Stimulated activated CD4-positive, alpha-beta T cell treated with anti-CD3 and anti-CD28 coated beads, Interleukin-2, amount 100 ng/mL, for 24 hours (primary cell): ENCODE measurements at regions not wholly inside any gene's neighbourhood (a gene's known extent, or its start where the extent isn't known, plus 50 kb on each side); places are given as distances from the start of the nearest gene placed in this dataset.
"Not testable (repeated sequence)": the region's sequence is repeated elsewhere in the genome, so short reads cannot be mapped to it uniquely, and the experiment has no call there.

Experiments used
- DNase-seq, 2 donors: peaks; one replicate each; pipeline ENCODE4 v3.0.0-alpha.2; 2020

DNA sequence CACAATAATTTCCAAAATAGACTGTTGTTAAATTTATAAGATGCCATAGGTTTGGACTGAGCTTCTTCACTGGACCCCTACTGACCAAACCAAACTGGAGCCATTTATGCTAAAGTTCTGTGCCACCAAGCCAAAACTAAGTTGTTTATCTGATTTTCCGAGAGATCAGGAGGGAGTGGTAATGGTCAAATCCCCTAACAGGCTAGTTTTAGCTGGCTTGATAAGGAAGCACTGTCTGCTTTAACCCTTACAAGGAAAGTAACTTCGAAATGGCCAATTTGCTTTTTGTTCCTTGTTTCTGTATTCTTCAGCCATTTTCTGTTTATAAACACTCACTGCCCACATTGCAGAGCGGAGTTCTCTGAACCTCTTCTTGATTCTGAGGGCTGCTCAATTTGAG lies 246.8 kb upstream of the TUT7 start:
- DNase-seq: no peak

DNA sequence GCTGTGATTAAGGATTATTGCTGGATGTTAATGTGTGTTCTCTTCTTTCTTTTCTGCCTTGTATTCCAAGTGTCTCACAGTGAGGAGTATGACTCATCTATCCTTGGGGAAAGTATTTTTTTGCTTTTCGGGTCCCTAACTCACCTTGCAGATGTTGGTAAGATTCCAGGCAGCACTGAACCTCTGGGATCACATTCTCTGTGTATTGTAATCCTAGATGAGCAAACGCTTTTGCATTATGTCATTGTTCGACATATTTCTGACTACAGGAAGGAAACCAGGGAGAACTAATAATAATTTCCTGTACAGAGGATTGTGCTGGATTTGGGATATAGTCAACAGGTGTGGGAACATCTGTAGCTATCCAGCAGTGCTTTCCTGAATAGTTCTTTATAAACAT lies 246.1 kb upstream of the TUT7 start:
- DNase-seq: no peak

DNA sequence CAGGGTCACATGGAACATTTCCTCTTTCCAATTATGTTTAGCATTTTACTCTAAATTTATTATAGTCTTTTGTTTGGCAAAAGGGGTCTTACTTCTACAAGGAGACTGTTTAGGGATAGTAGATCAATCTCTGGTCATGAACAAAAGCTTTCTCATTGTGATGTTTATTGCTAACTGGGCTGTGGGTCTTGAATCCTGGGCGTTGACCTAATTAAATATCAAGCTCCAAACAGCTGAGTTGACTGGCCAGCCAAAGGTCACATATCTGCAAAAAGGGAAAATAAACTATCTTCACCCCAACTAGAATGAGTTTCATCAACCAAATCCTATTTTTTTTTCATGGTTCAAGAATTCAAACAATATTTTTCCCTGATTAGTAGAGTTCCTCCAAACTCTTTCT lies 245.4 kb upstream of the TUT7 start:
- DNase-seq: no peak

DNA sequence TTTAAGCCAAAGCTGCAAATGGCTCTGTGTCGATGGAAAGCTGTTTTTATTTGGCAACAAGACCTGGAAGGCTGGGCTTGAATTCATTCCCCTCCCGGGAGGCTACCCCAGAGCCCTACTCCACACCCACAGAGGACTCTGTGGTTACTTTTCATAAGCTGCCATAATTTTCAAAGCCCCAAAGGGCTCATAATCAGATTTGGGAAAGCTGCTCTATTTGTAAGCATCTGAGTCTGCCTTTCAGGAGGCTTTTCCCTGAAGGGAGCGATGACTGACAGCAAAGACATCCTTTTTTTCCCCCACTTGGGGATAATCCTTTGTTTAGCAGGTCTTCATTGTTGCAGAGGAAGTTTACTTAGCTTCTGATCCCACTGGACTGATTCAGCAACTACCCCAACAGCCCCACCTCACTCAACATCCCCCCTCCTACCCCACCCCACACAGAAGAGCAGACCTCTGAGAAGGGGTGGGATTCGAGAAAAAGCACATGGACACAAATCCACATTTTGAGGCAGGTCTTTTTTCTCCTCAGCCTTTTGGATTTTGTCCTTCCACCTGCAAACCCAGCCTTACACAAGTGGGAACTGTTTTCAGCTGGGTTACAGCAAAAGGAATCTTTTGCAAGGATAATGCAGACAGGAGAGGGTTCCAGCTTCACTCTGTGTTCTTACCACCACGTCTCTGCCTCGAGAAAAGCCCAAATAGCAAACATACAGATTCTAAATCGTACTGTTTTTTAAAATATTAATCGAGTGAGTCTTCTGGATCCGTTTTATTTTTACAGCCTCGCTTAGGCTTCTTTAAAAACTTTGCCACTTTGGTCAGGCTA lies 244.4 kb upstream of the TUT7 start:
- no peak for DNase-seq

DNA sequence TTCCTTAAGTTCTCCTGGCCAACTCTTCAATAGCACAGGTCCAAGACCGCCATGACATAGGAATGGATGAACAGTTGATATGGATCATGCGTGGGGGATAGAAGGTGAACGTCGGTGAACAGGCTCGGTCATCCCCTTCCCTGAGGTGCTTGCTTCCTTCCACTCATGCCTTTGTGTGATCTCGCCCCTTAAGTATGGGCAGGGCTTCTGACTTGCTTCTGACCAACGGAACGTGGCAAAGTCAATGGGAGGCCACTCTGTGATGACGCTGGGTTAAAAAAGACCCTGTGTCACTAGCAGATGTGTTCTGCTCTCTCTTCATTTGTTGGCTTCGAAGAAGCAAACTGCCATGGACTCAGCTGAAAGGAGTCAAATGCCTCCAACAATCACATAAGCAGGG lies 240.5 kb upstream of the TUT7 start:
- no peak for DNase-seq

DNA sequence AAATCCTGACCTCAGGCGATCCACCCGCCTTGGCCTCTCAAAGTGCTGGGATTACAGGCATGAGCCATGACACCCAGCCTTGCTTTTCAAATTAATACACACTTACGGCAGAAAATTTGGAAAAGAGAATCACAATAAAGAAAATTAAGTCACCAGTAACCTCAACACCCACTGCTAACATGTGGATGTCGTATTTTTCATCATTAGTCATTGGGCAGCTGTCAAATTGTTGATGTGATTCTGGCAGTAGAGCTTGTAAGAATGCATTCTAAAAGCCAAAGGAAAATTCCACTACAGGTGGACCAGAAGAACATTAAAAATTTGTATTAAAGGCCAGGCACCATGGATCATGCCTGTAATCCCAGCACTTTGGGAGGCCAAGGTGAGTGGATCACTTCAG lies 237.3 kb upstream of the TUT7 start:
- DNase-seq: no peak

DNA sequence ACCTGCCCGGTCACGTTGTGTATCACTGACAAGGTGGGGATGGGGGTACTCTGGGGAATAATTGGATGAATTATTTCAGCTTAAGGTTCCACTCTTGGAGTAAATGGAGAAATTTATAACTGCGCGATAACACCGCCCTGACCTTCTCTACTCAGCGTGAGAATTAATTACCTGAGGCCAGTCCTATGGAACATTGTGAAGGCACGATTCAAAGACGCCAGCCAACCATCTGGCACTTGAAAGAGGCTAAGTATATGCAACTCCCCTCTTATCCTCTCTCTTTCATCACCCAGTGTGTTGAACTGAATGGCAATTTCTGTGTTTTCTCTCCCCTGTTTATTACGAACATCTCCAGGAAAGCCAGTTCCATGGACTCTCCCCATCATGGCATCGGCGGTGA lies 235.5 kb upstream of the TUT7 start:
- no peak for DNase-seq

DNA sequence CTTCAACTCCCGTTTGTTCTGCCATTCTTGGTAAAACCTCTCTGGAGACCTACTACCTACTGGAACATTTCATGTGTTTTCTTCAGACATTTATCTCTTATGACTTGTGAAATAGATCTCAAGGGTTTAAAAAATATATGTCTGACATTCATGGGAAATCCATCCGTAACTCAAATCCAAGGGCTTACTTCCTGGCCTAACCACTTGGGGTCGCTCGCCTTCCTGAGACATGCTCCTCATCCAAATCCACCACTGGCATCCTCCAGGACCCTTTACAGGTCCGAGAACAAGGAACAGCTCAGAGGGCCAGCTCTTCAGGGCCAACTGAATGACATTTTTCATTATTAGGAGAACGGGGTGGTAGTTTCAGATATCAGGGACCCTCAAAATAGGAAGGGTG lies 235.1 kb upstream of the TUT7 start:
- DNase-seq: no peak

DNA sequence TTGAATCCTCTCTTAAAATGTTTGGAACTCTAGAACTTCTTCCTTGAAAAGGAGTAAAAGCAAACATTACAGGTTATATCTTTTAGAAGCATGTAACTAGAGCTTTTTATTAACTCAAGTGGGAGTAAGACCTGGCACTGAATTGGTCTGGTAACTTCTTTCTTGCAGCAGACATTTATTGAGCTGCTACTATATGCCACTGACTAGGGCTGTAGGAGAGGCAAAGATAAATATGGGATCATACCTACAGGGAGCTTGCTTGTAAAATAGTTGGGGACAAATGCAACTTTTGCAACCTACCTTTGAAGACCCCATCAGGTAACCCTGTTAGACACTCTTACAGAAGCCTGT lies 231.9 kb upstream of the TUT7 start:
- DNase-seq: no peak

DNA sequence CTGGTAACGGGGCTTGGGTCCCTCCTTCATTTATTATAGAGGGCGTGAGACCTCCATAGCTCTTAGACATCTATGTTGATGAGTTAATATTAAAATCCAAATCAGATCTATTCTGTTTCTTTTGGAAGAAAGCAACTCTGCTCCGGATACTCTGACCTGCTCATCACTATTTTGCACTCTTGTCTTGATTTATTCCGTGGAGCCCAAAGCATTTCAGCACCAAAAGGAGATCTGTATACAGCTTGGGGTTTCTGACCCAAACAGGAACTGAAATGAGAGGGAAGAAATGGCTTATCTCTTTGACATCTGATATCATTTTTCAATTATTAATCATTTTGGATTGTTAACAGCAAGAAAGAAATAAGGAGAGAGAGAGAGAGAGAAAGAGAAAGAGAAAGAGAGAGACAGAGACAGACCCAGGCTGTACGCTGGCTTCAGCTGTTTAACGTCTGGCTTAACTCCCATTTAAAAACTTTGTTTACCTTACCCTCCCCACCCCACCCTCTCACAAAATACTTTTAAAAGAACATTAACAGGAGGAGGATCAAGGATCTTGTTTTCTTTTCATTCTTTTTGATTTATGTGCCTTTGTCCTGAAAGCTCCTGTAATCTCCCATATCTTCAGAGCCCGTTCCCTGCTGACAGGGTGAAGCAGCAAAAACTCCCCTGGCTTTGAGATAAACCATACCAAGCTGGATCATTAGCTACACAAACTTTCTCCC lies 231.4 kb upstream of the TUT7 start:
- no peak for DNase-seq

DNA sequence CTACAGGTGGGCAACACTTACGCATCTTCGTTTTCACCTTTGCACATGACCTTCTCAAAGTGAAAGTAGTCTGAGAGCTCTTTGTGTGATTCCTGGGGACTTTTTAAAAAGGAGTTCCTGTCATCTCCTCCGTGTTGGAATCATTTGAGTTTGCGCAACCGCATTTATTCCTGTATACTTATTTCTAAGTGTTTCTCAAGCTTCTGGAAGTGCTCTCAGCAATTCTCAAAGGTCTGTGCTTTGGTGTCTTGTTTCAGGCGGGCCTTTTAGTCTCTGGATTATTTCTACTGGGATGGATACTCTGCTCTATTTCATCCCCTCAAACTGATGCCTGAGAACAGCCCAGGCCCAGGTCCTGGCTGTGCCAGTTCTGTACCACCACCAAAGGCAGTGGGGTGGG lies 226.5 kb upstream of the TUT7 start:
- DNase-seq: no peak

DNA sequence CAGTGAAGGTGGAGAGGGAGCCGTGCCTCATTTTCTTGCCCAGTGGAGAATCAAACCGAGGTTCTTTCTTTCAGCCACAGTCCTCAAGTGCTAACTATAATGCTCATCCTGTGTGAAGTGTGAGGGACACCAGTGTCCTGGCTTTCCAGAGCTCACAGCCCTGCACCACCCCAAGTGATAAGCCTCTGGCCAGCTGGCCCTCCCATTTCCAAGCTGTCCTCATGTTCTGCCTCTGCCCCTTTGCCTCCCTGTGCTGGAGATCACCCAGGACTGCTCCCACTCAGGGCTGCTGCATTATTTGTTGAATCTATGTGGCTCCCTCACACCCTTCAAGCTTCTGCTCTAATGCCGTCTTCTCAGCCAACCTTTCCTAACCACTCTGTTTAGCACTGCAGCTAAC lies 224.5 kb upstream of the TUT7 start:
- no peak for DNase-seq

DNA sequence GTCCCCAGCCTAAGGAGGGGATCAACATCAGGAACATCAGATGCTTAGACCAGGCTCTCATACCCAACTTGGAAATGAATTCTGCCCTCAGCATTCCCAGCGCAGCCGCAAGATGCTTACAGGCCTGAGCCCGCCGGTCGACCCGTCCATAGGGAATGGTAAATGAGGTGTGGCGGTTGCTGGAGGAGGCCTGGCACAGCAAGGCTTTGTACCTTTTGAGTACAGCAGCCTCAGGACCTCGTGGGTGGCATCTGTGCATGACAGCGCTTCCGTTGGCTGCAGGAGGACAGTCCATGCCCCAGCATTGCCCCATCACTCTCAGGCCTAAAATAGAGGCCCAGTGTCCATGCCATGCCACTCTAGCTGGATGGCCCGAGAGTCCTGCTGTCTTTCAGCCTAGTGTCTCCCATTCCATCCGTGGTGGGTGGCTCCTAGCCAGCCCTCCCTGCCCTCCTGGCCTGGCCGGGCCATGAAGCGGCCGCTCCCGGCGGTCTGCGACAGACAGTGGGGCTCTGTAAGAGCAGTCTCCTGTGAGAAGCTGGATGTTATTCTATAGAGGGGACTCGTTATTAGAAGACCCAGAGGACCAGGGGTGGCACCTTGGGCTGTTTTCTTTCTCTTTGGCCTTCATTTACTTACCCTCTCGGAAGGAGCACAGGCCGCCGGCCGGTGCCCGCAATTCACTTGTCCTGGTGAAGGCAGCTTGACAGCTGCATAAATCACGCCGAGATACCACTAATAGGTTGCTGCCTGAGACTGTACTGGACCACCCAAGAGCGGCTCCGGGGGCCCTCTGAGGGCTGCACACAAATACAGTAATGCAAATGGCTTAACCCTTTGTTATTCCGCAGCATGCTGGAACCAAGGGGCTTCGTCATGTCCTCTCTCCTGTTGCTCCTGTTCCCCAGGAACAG lies 223.5 kb upstream of the TUT7 start:
- DNase-seq: no peak

DNA sequence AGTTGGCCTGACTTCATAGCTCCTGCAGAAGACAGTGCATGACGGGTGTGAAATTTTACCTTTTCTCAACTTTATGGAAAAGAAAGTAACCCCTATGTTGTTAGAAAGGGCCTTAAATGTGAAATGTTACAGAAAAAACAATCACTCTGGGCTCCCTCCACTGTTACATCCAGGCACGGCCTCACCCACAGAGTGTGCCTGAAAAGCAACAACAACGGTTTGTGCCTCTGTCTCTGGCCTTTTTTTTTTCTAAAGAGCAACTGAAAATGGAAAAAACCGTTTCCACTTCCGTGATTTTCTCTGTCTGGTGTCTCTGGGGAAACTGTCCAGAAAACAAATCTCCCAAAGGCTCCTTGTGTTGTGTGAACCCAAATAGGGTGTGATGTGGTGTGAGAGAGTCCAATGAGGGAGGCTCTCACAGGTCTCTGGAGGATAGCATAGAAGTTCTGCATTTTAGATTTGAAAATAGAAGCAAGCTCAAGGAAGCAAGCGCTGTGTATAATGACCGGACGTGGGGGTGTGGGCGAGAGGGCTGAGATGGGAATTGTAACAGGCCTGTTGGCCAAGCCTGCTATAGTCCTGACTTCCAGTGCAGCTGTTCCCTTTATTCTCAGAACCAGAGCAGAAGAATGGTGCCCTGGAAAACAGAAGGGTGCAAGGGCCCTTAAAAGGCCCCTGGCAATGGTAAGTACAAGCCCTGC lies 221.8 kb upstream of the TUT7 start:
- no peak for DNase-seq

DNA sequence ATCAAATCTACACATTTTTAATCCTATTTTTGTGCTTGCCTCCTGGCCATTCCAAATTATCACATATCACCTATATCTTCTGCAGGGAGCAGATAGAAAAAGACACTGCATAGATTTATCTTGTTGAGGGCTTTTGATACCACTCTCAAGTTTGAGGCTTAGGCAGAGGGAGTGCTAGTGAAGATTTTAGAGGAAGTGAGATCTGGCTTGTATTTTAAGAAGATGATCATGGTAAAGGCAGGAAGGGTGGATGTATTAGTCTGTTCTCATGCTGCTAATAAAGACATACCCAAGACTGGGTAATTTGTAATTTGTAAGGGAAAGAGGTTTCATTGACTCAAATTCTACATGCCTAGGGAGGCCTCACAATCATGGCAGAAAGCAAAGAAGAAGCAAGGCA lies 220.9 kb upstream of the TUT7 start:
- no peak for DNase-seq

DNA sequence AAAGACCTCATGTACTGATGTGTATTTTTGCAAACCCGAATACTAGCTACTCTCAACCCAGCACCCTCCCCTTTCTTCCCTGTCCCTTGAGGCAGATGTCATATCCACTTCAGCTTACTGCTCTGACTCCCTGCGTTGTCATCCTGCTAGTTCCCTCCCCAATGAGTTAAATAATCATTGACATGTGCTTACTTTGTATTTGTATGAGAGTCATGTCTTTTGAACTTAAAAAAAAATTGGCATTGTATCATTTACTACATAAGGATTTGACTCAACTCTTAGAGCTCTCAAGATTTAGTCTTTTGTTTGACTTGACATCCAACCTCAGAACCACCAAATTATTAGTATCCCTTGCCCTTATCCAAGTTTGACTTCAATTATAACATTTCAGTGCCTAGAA lies 219.7 kb upstream of the TUT7 start:
- no peak for DNase-seq

DNA sequence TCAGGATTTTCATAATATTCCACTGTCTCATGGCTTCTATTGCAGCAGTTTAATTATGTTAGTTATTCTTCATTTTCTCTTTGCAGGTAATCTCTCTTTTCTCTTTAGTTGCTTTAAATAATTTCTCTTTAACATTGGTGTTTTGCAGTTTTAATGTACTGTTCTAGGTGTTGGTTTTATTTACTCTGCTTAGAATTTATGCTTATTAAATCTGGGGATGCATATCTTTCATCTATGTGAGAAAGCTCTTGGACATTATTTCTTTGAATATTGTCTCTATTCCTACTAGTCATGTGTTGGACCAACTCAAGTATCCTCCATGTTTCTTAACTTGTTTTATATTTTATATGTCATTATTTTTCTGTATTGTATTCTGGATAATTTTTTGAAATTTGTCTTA lies 218.7 kb upstream of the TUT7 start:
- no peak for DNase-seq

DNA sequence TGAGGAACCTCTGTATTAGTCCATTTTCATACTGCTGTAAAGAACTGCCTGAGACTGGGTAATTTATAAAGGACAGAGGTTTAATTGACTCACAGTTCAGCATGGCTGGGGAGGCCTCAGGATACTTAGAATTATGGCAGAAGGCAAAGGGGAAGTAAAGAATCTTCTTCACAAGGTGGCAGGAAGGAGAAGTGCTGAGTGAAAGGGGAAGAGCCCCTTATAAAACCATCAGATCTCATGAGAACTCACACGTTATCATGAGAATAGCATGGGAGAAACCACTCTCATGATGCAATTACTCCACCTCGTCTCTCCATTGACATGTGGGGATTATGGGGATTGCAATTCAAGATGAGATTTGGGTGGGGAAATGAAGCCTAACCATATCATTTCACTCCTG lies 211.4 kb upstream of the TUT7 start:
- not testable (repeated sequence) for DNase-seq

DNA sequence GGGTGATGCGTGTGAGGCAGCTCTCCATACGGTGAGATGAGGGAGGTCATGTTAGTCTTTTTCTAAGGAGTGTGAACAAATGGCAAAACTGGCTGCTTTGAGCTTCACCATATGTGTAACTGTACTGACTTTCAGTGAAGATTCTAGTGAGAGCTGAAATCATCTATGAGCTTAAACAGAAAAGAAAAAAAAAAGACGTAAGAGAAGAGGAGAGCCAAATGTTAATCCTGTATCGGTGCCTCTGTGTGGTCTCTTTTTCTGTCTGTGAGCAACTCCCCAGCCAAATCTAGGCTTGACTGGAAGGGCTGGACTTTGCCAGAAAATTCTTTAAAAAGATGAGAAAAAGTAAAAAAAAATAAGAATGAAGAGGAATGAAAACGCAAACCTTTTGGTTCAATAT lies 209.7 kb upstream of the TUT7 start:
- no peak for DNase-seq

DNA sequence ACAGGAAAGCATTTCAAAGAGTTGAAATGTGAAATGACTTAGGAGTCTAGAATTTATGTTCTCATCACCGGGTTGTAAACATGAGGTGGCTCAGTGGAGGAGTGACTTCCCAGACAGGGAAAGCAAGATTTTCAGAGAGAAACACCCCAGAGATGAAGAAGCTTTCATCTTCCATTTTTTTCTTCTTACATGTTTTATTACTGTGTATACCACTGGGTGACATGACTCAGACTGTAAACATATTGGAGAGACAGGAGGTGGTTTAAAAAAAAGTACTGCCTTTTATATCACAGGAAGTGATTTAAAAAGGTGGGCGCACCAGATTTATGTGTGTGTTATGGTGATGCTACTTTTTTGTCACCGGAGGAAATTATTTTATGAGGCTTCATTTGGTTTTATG lies 209.1 kb upstream of the TUT7 start:
- DNase-seq: no peak

DNA sequence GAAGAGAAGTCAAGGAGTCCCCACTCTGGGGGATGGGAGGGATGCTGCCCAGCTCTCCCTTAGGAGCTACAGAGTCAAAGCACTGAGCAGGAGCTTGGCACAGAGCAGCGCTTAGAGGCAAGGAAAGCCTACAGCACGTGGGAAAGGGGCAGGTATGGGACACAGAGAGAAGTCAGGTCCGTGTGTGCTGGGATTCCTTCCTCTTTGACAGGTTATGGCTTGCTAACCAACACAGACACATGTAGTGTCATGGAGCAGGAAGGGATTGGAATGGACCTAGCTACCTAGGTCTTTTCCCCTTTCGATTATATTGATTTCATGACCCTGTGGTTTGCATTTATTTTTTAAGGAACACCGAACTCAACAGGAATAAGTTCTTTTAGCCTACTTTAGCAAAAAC lies 208.5 kb upstream of the TUT7 start:
- DNase-seq: no peak

DNA sequence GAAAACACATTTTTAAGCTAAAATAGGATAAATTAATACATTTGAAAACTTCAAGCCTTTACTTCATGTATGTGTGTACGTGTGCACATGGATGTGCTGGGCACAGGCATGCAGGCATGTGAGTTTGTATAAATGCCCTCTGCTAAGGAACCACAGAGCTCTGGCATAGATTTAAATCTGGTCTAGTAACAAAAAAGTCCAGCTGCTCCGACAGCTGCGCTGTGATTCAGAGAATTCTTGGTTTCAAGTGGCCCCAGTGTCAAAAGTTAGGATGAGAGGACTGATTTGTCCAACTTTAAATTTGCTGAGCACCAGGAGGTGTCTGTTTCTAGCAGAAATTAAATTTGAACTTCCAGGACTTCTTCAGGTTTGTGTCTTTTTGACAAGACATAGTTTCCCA lies 203.7 kb upstream of the TUT7 start:
- no peak for DNase-seq
